Esophagus squamous epithelium (tissue), 4 donors: ENCODE measurements at regions not wholly inside any gene's neighbourhood (a gene's known extent, or its start where the extent isn't known, plus 50 kb on each side); places are given as distances from the start of the nearest gene placed in this dataset.

Experiments used
- POLR2A ChIP-seq, 4 donors: fragments of 450-650 bp; IDR thresholded peaks; one replicate each; pipeline ENCODE4 v1.6.1; 2017; ENCODE audit warnings: antibody characterized with exemption in 4 of 4, mild to moderate bottlenecking in 4 of 4, moderate library complexity in 3 of 4
- TF ChIP-seq, protein P1 (sequence below), 6 experiments: fragments of 450-650 bp in 4 of 6; fragments of 200-600 bp in 2 of 6; sonication (generic) in 2 of 6; IDR thresholded peaks; one replicate each; pipeline ENCODE4 v1.5.1; 2016 to 2019; ENCODE audit warnings: antibody characterized with exemption in 6 of 6, mild to moderate bottlenecking in 4 of 6, moderate library complexity in 4 of 6

DNA sequence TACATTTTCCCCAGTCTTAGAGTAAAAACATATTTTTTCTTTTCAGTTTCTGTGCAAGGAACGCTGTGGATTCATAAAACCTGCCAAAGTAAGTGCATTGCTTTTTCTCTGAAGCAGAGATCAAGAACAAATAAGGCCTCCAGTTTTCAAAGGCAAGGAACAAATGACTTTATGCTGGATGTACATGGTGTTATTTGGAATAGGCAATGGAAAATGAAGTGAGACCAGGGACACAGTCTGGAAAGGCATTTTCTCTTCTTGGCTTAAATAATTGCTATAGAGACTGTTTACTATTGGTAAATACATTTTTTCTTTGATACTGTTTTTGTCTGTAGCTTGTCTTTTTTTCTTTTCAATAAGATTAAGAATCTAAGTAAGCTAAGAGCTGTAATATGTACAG, 725.9 kb upstream of the MDGA2 start:
- TF ChIP-seq, protein P1, sequence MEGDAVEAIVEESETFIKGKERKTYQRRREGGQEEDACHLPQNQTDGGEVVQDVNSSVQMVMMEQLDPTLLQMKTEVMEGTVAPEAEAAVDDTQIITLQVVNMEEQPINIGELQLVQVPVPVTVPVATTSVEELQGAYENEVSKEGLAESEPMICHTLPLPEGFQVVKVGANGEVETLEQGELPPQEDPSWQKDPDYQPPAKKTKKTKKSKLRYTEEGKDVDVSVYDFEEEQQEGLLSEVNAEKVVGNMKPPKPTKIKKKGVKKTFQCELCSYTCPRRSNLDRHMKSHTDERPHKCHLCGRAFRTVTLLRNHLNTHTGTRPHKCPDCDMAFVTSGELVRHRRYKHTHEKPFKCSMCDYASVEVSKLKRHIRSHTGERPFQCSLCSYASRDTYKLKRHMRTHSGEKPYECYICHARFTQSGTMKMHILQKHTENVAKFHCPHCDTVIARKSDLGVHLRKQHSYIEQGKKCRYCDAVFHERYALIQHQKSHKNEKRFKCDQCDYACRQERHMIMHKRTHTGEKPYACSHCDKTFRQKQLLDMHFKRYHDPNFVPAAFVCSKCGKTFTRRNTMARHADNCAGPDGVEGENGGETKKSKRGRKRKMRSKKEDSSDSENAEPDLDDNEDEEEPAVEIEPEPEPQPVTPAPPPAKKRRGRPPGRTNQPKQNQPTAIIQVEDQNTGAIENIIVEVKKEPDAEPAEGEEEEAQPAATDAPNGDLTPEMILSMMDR (IDR thresholded peaks at IDR 0.05) = no peak
- no peak for TF ChIP-seq POLR2A (IDR thresholded peaks at IDR 0.05)
